ENCODE measurements at regions not wholly inside any gene's neighbourhood (a gene's known extent, or its start where the extent isn't known, plus 50 kb on each side); places are given as distances from the start of the nearest gene placed in this dataset.

DNA sequence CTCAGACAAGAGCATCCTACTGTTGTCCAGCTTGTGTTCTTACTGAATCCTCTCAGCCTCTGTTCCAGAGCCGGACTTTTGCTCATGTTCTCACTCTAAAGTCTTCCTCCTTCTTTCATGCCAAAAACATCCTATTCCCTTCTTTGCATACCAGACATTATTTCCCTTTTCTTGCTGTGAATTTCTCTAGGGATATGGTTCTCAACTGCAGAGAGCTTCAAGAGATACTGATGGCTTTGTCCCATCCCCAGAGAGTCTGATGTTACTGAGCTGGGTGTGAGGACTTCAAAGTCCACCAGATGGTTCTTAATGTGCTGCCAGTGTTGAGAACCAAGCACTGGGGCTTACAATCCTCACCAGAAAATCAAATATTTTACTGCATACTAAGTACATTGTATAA is 98.6 kb upstream of the FER start:
- DNase-seq, result no peak

DNA sequence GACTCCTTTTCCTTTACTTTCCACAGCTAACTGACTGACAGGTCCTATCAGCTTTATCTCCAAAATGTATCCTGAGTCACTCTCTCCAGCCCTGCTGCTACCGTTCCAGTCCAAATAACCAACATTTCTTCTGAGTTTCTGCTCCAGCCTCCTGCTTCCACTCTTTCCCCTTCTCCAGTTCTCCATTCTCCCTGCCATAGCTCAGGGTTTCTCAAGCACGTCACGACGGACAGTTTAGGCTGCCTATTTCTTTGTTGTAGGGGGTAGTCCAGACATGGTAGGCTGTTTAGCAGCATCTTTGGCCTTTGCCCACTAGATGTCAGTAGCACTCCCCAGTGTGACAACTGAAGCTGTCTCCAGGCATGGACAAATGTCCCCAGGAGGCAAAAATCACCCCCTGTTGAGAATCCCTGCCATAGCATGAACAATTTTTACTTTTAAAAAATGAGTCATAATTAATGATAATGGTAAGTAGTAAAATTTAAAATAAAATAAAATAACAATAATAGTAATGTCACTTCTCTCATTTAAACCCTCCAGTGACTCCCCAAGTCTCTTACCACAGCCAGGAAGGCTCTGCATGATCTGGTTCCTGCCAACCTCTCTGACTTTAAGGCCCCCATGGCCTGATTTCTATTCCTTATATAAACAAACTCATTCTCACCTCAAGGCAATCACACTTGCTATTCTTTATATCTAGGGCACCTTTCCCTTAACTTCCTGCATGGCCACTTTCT is 105.4 kb upstream of the FER start:
- peak; percentile 69 for DNase-seq

DNA sequence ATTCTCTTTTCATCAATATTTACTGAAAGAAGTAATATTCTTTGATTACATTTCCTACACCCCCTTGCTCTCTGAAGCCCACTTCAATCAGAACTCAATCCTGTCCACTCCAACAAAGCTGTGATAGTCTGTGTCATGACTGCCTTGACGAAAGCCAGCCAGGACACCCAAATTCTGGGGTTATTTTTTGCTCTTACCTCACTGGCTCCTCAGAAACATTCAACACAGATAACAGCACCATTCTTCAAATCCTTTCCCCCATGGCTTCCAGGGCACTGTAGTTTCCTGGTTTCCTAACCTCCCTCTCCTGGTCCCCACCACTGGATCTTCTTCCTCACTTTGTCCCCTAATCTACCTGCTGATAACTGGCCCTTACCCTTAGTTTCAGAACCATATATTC is 106.1 kb upstream of the FER start:
- no peak for DNase-seq

DNA sequence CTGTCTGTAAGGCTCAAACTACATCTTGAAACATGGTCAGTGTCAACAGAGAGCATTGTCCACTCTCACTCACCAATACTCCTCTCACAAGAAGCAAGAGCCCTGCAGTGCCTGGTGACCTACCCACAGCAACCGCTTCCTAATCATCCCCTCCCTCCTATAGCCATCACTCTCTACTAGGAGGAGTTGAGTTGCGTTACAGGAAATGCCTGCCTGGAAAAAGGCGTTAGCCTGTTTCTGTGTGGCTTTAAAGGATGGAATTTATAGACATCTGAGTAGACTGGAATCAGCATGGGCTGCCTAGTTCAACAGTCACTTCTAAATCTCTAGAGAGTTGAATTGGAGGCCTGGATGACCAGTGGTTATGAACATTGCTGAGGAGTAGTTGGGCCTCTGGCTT is 108.3 kb upstream of the FER start:
- no peak for DNase-seq

DNA sequence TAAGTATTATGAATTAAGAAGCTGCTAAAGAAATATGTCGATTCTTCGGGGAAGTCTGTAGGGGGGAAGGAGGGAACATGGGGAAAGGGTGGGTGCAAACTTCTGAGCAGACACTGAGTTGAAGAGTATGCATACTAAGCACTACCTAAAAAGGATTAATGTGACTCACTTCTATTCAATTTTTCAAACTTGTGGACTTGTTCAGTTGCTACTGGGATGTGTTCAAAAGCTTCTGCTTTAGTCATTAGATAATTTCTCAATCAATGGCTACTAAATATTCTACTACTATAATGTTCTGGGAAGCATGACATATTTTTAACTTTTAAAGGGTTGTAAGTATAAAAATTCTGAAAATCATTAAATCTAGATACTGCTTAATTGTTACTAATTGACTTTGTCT is 109.7 kb upstream of the FER start:
- DNase-seq, result no peak

DNA sequence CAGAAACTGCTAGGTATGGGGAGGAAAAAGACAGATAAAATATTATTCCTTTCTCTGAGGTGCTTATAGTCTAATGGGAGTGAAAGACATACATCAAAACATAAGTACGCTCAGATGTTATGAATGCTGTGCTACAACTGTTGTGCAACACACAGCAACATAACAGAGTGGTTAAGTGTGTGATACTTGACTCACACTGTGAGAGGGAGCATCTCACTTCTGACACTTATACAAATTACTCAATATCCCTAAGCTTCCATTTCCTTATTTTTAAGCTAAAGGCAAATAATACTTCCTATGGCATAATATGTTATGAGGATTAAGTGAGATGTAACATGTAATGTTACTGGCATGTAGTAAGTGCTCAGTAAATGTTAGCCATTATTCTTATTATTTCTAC is 110.6 kb upstream of the FER start:
- no peak for DNase-seq

DNA sequence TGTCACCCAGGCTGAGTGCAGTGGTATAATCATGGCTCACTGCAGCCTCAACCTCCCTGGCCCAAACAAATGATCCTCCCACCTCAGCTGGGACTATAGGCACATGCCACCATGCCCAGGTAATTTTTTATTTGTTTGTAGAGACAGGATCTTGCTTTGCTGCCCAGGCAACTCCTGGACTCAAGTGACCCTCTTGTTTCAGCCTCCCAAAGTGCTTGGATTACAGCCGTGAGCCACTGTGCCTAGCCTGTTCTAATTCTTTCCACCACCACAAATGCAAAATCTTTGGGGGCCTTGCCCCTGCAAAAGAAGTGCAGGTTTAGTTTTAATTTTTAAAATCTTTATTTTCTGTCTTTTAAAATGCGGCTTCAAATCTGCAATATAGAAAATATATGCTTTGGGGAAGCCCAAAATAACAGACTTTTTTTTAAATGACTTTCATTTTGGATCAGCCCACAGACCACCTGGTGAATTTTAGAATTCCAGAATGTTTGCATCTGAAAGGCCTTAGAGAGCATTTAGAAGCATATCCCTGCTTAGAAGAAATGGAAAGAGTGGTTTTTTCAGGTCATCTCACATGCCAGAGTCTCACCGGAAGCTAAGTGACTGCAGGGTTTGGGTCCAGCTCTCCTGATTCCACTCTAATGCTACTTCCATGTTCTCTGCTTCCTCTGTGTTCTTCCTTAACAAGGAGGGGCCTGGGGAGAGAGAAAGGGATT is 111.4 kb upstream of the FER start:
- DNase-seq, result no peak

DNA sequence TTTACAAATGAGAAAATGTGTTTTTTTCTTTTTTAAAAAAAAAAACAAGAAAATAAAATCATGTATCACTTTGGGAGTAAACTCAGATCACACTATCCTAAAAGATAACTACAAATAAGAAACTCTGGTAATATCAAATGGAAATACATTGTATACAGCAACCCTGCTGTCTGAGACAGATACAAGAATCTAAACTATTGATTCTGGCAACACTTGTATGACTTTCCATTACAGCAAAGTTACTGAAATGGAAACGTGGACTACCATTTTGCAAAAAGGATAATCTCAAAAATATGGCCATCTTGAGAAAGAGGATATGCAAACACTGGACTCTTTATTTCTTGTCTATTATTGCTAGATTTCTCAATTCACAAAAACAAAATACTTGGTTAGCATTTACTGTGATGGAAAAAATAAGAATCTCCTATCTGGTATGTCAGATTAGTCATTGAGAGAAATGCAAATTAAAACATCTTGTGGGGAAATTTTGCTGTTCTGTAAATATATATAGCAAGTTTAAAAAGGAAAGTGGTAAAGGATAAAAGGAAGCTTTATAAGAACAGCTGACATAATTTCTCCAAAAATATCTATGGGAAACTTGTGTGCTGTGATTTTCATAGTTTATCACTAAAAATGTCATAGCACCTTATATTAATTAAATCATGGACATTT is 112.9 kb upstream of the FER start:
- no peak for DNase-seq

DNA sequence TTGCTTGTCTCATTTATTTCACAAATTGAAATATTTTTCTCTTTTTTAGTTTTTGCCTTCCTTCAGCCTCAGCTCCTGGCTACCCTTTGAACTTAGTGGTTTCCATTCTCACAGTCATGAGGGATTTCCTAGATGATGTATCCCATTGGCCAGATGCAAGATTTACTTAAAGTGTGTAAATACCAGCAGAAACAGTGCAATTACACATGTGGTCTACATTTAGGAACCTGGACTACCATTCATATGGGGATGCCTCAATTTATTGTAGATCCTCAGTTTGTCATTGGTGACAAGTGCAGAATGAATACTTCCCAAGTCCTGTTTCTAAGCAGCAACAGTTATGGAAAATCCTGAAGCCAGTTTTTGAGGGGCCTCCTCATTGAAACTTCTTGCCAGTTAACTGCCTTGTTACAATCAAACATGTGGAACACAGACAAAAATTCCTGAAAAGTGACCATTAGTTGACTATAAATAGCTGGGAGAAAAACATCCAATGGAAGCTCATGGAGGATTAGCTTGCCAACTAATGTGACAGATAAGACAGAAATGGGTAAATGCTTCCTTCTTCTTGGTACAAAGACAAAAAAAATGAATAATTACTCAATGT is 113.6 kb upstream of the FER start:
- DNase-seq, result no peak

DNA sequence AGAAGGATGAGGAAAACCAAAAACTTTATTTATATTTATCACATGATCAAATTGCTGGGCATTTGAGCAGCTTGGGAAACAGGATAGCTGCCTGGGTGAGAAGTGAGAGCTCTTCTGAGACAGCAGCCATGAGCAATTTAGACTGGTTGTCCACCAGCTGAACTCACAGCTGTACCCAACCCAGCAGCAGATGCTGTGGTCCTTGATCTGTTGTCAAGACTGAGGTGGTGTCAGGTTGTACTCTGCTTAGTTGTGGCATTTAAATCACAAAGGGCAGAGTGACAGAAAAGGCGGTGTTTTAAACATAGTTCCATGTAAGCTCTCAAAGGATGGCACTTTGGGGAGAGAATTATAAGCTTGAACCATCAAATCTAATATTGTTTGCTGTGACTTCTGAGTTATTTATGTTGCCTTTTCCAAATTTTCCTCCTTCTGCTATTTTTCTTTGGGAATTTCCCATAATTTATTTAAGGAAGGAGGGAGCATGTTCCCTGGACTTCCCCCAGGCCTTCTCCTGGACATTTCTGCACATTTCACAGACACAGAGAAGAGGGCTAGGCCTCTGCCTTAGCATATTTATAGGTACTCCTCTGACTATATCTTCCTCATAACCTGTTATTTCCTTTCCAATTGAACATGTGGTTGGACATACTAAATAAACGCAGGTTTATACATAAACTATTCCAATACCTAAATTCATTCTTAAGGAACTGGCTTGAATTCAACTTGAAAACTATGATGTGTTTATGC is 117.7 kb upstream of the FER start:
- DNase-seq, result no peak

DNA sequence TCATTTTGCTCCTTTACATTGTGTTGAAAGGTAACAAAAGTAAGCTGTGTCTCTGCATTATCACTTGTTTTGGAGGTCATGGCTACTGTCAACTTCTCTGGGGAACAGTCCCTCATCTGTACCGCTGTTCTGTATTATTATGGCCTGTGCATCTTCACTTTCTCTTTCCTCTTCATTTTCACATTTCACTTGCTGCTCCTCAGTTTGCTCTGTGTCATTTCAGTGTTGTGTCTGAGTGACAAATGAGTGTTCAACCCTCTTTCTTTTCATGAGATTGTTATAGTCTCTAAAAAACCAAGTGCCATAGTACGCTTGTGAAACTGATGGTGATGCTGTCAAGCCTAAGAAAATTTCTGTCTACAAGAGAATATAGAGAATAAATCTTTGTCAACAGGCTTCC is 122.0 kb upstream of the FER start:
- DNase-seq, result no peak

DNA sequence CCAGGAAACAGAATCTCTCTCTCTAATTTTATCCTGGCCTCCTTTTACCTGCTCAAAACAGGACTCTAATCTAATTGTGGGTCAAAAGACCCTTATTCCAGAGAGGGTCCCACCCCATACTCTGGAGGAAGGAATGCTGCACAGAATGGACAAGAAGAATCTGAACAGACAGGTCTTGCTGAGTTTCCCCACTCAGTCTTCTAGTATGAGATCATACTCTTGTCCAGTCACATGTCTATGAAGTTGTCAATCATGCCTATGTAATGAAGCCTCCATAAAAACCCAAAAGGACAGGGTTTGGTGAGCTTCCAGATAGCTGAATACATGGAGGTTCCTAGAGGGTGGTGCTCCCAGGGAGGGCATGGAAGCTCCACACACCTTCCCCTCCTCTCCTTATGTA is 123.9 kb upstream of the FER start:
- no peak for DNase-seq

DNA sequence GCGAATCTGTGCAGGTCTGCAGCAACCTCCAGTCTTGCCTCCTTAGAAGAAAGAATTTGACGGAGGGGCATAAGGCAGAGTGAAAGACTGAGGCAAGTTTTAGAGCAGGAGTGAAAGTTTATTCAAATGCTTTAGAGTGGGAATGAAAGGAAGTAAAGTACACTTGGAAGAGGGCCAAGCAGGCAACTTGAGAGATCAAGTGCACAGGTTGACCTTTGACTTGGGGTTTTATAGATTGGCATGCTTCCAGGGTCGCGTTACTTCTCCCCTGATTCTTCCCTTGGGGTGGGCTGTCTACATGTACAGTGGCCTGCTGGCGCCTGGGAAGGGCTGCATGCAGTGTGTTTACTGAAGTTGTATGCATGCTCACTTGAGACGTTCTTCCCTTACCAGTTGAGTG is 127.2 kb upstream of the FER start:
- DNase-seq, result no peak

DNA sequence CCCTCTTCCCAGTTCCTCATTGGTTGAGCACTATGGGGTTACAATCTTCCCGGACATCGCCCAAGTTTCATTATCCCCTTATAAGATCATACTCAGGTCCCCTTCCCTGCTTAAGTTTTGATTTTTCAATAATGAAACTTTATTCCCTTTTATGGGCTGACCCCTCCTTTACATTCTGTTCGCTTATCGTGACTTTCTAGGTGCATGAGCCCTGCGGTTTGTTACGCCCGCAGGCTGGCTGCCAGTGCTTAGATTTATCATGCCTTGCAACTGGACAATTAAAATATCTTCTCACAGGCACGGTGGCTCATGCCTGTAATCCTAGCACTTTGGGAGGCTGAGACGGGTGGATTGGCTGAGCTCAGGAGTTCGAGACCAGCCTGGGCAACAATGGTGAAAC is 127.9 kb upstream of the FER start:
- no peak for DNase-seq

DNA sequence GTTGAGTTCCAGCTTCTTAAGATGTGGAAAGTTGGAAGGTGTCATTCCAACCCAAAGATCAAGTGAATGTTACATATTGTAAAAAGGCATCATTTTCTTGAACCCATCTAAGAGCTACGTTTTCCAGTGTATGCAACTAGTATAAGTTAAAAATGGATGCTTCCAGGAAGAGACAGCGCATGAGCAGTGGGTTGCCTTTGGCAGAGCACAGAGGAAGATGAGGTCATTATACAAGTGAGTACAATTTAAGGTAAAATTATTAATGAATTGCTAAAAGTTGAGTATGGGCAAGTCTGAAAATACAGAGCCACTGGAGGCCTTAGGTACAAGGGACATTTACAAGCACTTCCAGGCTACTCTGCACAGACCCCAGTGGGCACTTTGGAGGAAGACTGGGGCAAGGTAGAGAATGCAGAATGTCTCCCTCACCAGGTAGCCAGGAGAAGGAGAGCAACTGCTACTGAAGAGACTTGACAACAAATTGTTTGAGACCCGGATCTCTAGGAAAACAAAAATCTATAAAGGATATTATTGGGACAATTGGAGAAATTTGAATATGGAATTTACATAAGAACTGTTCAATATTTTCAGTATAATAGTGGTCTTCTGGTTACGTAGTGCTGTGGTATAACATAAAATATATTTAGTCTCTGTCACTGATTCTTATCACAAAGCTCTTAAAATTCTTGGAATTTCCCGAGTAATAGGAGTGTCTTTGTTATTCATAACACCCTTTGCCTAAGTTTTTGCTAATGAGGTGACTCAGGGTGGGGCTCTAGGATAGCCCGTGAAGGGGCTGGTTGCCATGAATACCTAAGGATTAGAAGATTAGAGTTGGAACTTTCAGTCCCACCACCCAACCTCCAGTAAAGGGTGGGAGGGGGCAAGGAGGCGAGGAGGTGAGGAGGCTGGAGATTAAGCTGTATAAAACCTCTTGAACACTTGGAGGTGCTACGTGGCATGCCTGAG is 129.9 kb upstream of the FER start:
- no peak for DNase-seq

DNA sequence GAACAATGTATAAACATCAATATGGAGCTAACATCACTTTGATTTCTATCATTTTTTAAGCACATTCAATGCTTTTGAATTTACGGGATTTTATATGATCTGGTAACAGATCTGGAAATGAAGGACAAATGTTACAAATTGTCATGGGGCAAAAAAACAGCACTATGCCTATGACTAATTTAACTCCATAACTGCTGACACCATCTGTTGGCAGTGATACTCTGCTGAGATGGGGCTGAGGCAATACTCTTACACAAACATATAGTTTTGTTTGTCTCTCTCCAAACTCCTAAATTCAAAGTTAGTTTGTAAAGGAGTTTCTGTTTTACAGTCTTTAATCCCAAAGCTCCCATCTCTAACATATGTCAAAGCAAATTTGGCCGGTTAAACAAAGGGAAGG is 132.5 kb upstream of the FER start:
- no peak for DNase-seq

DNA sequence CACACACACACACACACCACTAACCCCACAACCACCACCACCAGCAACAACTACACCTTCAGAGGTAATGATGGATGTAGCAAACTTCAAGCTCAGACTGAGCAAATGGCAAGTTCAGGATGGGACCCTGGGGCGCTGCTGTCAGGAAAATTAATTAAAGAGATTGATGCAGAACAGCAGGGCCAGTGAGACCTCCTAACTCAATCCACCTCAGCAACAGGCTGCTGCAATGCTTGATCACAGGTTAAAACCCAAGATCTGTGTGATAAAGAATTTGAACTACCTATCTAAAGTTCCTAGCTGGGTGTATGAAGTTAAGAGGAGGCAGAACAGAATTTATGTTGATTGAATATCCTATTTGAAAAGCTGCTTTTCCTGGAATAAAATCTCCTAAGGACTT is 140.3 kb upstream of the FER start:
- no peak for DNase-seq

DNA sequence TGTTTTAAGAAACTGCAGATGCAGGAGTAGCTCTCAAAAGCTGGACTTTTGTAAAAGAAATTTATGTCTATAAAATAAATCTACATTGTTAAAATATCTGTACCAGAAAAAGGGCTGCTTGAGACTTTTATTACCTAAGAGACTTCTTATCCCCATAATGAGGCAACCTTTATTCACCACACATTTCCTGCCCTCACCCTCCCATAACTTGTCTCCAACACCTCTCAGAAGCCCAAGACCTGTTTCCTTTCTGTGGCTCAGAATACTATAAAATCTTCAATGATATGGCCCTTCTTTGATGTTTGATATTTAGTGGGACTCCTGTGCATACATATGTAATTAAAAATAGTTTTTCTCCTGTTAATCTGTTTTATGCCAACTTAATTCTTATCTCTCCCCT is 141.5 kb upstream of the FER start:
- no peak for DNase-seq

DNA sequence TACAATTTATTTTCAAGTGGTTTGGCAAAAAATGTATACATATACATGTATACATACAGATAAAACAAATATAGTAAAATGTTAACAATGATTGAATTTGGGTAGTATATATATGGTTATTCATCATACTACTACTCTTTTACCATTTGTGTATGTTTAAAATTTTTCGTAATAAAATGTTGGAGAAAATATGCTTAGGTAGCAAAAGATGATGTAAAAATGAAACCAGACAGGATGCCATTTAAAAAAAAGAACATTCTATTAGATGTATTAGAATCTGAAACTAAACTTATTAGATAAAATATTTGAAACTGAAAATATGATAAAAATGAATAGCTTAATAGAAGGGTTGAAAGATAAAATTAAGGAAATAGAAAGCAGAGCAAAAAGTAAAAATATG is 144.9 kb upstream of the FER start:
- DNase-seq, result no peak

DNA sequence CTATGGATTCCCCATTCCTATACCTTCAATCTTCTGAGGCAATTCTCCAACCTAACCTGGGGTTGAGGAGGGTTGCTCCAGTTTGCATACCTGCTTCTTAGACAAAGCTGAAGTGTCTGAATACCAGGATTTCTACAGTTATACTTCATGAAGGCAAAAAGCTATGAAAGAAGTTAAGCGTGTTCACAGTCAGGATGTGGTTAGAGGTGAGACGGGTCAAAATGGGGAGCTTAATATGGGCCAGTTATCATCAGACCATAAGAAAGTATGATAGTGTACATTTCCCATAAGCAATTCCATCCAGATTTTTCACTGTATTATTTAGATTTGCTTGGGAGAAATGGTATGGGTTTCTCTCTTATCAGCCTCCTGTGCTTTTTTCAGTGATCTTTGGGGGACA is 156.9 kb upstream of the FER start:
- no peak for DNase-seq

DNA sequence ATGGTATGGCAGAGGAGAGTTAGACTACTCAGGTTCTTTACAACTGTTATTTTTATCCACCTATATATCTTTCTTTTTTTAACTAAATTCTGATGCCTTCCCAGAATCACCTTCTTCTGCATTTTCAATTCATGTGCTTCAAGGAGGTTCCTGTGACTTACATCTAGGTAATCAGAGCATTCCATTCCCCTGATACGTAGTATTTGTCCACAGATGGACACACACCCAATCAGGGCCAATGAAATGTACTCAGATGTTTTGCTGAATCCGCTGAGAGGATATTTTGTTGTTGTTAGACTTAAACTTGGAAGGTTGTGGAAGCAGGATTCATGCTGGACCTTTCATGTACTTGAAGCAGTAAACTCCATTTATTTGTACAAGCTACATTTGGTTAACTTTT is 159.4 kb upstream of the FER start:
- no peak for DNase-seq

DNA sequence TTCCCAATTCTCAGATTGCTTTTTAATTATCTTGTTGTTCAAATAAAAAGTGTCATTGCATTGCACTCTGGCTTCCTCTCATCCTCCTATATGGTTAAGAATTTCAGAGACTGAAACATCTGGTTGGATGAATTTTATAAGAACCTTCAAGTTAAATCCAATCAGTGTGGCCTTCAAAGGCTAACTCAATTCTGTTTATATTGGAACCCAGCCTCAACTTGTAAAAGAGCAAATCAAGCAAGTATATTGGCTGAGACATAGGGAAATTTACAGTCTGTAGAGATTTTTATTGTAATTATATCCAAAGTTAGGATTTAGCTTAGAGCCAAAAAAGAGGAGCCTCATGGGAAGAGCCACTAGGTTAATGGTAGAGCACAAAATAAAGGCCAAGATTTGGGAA is 159.9 kb upstream of the FER start:
- no peak for DNase-seq
